Caco-2 (cell line): ENCODE measurements at regions not wholly inside any gene's neighbourhood (a gene's known extent, or its start where the extent isn't known, plus 50 kb on each side); places are given as distances from the start of the nearest gene placed in this dataset.

Experiments used
- BruUV-seq: library from RNA; stranded (reverse); fragments of 400-500 nt; replicated peaks from 2 replicates; lab custom pipeline; 2021; lab: Mats Ljungman, UMichigan
- CTCF ChIA-PET: fragments of 300-600 bp; sonication (Branson Sonifier 250); formaldehyde crosslinking; loops from one replicate; lab custom pipeline; 2022; ENCODE audit warnings: antibody characterized with exemption; lab: Charles Lee
- POLR2A ChIA-PET: fragments of 300-600 bp; sonication (Branson Sonifier 250); formaldehyde crosslinking; loops from one replicate; lab custom pipeline; 2022; ENCODE audit warnings: antibody characterized with exemption; lab: Charles Lee
- DNase-seq, 2 experiments: peaks; one replicate each; pipeline versions ENCODE4 v3.0.0 to v3.0.0-alpha.2; 2020 to 2022
- H3K27me3 ChIP-seq: replicated peaks from 2 replicates; pipeline ENCODE4 v1.6.0; 2011; ENCODE audit warnings: low read length; ENCODE audit not compliant: control insufficient read depth, insufficient read depth
- H3K36me3 ChIP-seq: 2 replicates; pipeline ENCODE4 v1.5.1; 2011; ENCODE audit warnings: low read length; ENCODE audit not compliant: control insufficient read depth, insufficient read depth
- H3K4me1 ChIP-seq: fragments of 250-450 bp; sonication (Bioruptor Pico); 2 replicates; pipeline ENCODE4 v1.5.1; 2020; ENCODE audit warnings: mild to moderate bottlenecking
- H3K4me3 ChIP-seq: 2 replicates; pipeline ENCODE4 v1.5.1; 2011; ENCODE audit warnings: low read depth, mild to moderate bottlenecking, control low read depth, low read length
- H3K9me3 ChIP-seq: fragments of 250-450 bp; sonication (Bioruptor Pico); 2 replicates; pipeline ENCODE4 v1.5.1; 2020; ENCODE audit warnings: mild to moderate bottlenecking, moderate library complexity
- H3K27ac Mint-ChIP-seq: one replicate; pipeline ENCODE4 v1.8.0; 2022; ENCODE audit warnings: mixed read lengths; ENCODE audit not compliant: unreplicated experiment
- H3K27me3 Mint-ChIP-seq: one replicate; pipeline ENCODE4 v1.8.0; 2022; ENCODE audit warnings: mixed read lengths; ENCODE audit not compliant: insufficient read depth, unreplicated experiment
- H3K36me3 Mint-ChIP-seq: one replicate; pipeline ENCODE4 v1.8.0; 2022; ENCODE audit warnings: mild to moderate bottlenecking, mixed read lengths; ENCODE audit not compliant: insufficient read depth, unreplicated experiment
- H3K4me1 Mint-ChIP-seq: one replicate; pipeline ENCODE4 v1.8.0; 2022; ENCODE audit warnings: low read depth, mixed read lengths; ENCODE audit not compliant: unreplicated experiment
- H3K4me3 Mint-ChIP-seq: one replicate; pipeline ENCODE4 v1.8.0; 2022; ENCODE audit warnings: mild to moderate bottlenecking, moderate library complexity, mixed read lengths; ENCODE audit not compliant: unreplicated experiment
- H3K9me3 Mint-ChIP-seq: one replicate; pipeline ENCODE4 v1.8.0; 2022; ENCODE audit warnings: mixed read lengths; ENCODE audit not compliant: unreplicated experiment
- intact Hi-C: fragments of 100-400 bp; cut with micrococcal nuclease; formaldehyde crosslinking; loops from one replicate; pipeline ENCODE4 v1.10.0; 2022; ENCODE audit not compliant: unreplicated experiment
- TF ChIP-seq, protein P1 (sequence below), 2 experiments: fragments of 200-600 bp in 1 of 2; IDR thresholded peaks; 1 replicate in 1 of 2; 2 replicates in 1 of 2; pipeline versions ENCODE4 v1.5.1 to v1.8.0; 2011 to 2022; ENCODE audit warnings: antibody characterized with exemption in 1 of 2, control low read depth in 1 of 2, inconsistent platforms in 1 of 2, low read depth in 1 of 2, low read length in 1 of 2, mild to moderate bottlenecking in 1 of 2, moderate library complexity in 1 of 2; ENCODE audit not compliant: insufficient read depth in 1 of 2, severe bottlenecking in 1 of 2, unreplicated experiment in 1 of 2

DNA sequence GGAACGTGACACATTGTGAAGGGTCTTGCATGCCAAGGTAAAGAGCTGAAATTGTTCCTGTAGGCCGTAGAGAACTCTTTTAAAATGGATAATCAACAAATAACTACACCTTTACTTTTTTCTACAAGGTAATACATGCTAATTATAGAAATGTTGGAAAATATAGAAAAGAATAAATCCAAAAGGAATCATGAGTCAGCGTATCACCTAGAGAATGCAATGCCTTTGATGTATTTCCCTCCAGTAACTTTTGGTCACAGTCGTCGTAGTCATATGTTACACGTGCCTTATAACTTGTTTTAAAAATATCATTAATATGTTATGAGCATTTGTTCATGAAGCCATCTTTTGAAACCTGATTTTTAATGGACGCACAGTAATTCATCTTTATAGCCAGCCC lies 100.6 kb downstream of the LIPG start:
- DNase-seq = no peak
- H3K27me3 ChIP-seq = no peaks in the 10 kb centered on the region
- POLR2A ChIA-PET = no interaction called here
- peak overlapping the region; percentile 21 for H3K27ac Mint-ChIP-seq
- peaks cover 6% of the 10 kb centered on the region for H3K36me3 Mint-ChIP-seq
- no peaks in the 10 kb centered on the region for H3K9me3 Mint-ChIP-seq
- H3K4me1 Mint-ChIP-seq = peaks cover 30% of the 10 kb centered on the region
- H3K9me3 ChIP-seq = no peaks in the 10 kb centered on the region
- no TSS peak for BruUV-seq
- CTCF ChIA-PET = no interaction called here
- TF ChIP-seq, protein P1, sequence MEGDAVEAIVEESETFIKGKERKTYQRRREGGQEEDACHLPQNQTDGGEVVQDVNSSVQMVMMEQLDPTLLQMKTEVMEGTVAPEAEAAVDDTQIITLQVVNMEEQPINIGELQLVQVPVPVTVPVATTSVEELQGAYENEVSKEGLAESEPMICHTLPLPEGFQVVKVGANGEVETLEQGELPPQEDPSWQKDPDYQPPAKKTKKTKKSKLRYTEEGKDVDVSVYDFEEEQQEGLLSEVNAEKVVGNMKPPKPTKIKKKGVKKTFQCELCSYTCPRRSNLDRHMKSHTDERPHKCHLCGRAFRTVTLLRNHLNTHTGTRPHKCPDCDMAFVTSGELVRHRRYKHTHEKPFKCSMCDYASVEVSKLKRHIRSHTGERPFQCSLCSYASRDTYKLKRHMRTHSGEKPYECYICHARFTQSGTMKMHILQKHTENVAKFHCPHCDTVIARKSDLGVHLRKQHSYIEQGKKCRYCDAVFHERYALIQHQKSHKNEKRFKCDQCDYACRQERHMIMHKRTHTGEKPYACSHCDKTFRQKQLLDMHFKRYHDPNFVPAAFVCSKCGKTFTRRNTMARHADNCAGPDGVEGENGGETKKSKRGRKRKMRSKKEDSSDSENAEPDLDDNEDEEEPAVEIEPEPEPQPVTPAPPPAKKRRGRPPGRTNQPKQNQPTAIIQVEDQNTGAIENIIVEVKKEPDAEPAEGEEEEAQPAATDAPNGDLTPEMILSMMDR (IDR thresholded peaks at IDR 0.05; ENCODE audit: insufficient read depth in 1 of 2, low read depth in 1 of 2, low read length in 1 of 2, severe bottlenecking in 1 of 2, unreplicated experiment in 1 of 2) = no peak
- no peak overlapping the region for H3K4me3 ChIP-seq
- H3K4me1 ChIP-seq = peaks cover 33% of the 10 kb centered on the region
- intact Hi-C loops = no loop called here
- no peaks in the 10 kb centered on the region for H3K27me3 Mint-ChIP-seq
- no peak overlapping the region for H3K4me3 Mint-ChIP-seq
- no peaks in the 10 kb centered on the region for H3K36me3 ChIP-seq

DNA sequence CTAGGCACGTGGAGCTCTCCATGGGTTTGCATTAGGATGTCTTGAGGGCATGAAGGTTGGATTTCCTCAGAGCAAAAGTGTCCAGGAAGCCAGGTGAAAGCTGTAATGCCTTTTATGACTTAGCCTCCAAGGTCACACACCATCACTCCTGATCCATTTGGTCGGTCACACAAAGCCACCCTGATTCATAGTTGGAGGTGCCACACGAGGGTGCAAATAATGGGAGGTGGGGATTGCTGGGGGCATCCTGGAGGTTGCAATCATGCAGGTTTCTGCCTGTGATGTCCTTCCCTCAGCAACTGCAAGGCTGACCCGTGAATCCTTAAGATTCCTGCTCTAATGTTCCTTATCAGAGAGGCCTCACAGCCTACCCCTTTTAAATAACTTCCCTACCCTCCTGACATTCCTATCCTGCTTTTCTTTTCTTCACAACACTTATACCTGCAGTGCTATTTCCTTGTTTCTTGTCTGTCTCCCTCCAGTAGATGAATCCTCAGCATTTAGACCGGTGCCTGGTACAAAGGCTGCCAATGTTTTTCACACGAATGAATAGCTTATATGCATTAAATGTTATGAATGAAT lies 97.1 kb downstream of the LIPG start:
- CTCF ChIA-PET = no interaction called here
- no peaks in the 10 kb centered on the region for H3K27me3 Mint-ChIP-seq
- POLR2A ChIA-PET = no interaction called here
- BruUV-seq = no TSS peak
- no peaks in the 10 kb centered on the region for H3K27me3 ChIP-seq
- H3K4me1 ChIP-seq = peaks cover 33% of the 10 kb centered on the region
- H3K4me3 ChIP-seq = no peak overlapping the region
- peaks cover 29% of the 10 kb centered on the region for H3K4me1 Mint-ChIP-seq
- H3K27ac Mint-ChIP-seq = peak overlapping the region; percentile 67
- H3K4me3 Mint-ChIP-seq = no peak overlapping the region
- H3K36me3 Mint-ChIP-seq = peaks cover 5% of the 10 kb centered on the region
- H3K9me3 ChIP-seq = no peaks in the 10 kb centered on the region
- H3K9me3 Mint-ChIP-seq = no peaks in the 10 kb centered on the region
- H3K36me3 ChIP-seq = no peaks in the 10 kb centered on the region
- peak; percentile 41 to 72 for DNase-seq
- intact Hi-C loops = loop anchor here (1.0 to 10.0 kb wide), 3 partner anchors 33 to 70 kb away; no protein-coding TSS in a partner anchor
- TF ChIP-seq, protein P1 (IDR thresholded peaks at IDR 0.05; ENCODE audit: insufficient read depth in 1 of 2, low read depth in 1 of 2, low read length in 1 of 2, severe bottlenecking in 1 of 2, unreplicated experiment in 1 of 2) = no peak

DNA sequence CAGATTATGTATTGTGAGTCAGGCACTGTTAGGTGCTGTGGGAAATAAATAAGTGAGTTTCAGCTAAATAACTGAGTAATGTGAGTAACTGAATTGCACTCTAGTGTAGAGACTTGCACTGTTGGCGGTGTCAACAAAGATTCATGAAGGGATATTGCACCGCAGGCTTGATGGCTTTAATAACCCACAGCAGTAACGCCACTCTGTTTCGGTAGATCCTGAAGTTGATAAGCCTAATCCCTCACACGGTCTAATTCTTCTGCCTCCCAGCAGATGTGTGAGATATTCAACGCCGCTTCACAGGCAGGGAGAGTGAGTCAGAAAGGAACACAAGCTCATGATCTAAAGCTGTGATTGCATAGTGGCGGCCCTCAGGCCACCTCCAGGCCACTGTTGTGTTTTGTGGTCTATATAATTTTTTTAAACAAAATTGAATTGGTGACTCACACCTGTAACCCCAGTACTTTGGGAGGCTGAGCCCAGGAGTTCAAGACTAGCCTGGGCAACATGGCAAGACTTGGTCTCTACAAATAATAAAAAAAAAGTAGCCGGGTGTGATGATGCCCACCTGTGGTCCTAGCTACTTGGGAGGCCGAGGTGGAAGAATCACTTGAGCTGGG lies 94.3 kb downstream of the LIPG start:
- Mint-ChIP-seq H3K9me3 (no peaks in the 10 kb centered on the region), H3K4me3 (no peak overlapping the region), H3K4me1 (peaks cover 22% of the 10 kb centered on the region), H3K36me3 (no peaks in the 10 kb centered on the region), H3K27ac (no peak overlapping the region), H3K27me3 (no peaks in the 10 kb centered on the region)
- Histone ChIP-seq H3K4me3 (no peak overlapping the region), H3K27me3 (no peaks in the 10 kb centered on the region), H3K9me3 (no peaks in the 10 kb centered on the region), H3K4me1 (peaks cover 27% of the 10 kb centered on the region), H3K36me3 (no peaks in the 10 kb centered on the region)
- CTCF ChIA-PET = interaction anchor here (0.5 kb wide), 1 partner anchor 82 kb away, joined by 3 read pairs; no protein-coding TSS in a partner anchor
- TF ChIP-seq, protein P1 (IDR thresholded peaks at IDR 0.05; ENCODE audit: insufficient read depth in 1 of 2, low read depth in 1 of 2, low read length in 1 of 2, severe bottlenecking in 1 of 2, unreplicated experiment in 1 of 2) = no peak
- no TSS peak for BruUV-seq
- DNase-seq = peak in 1 of 2 experiments; percentile 19
- intact Hi-C loops = loop anchor here (5.0 to 10.0 kb wide), 2 partner anchors 36 to 61 kb away; no protein-coding TSS in a partner anchor
- POLR2A ChIA-PET = interaction anchor here (0.6 kb wide), 1 partner anchor 75 kb away, joined by 6 read pairs; no protein-coding TSS in a partner anchor
